HK-2 (cell line): ENCODE measurements at regions not wholly inside any gene's neighbourhood (a gene's known extent, or its start where the extent isn't known, plus 50 kb on each side); places are given as distances from the start of the nearest gene placed in this dataset.
A peak's percentile ranks its signal among the peaks of the same experiment; 100 is the strongest.
"Not testable (repeated sequence)": the region's sequence is repeated elsewhere in the genome, so short reads cannot be mapped to it uniquely, and the experiment has no call there.

ENCODE experiments used
- DNase-seq: peaks from one replicate; pipeline ENCODE4 v3.0.0-alpha.2; 2018; ENCODE audit not compliant: unreplicated experiment

- DNase-seq: no peak
Measured at GRCh38 chr10:83983578-83984255, 155.6 kb upstream of the GHITM start.

DNA sequence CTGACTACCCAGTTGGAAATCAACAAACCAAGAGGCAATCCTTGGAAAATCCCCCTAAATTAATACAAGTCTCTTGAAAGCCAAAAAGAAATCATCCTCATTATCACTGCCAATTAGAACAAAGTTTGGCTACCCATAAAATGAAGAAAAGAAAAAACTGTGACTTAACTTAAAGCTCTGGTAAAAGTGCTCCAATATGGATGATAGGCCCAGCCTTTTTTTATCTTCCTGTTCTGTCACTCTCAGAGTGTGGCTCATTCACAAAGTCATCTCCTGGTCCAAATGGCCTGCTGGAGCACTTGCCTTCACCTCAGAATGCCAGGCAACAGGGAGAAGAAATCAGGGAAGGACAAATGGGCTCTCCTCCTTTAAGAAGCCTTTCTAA is 155.1 kb upstream of the GHITM start:
- DNase-seq: no peak

DNA sequence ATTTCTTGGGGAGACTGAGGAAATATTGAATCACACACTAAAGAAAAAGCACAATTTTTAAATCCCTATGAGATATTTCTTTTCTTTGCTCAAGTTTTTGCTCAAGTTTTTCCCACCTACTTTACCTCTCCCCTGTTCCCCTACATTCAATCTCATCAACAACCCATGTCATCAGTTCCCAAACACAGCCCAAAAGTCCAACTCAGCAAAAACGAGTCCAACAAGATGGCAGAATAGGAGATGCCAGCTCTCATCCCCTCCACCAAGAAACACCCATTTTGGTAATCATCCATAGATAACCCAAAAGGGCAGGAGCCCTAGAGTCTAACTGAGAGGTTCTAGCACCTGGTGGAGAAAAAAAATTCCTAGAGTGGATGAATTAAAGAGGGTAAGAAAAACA is 152.5 kb upstream of the GHITM start:
- no peak for DNase-seq

DNA sequence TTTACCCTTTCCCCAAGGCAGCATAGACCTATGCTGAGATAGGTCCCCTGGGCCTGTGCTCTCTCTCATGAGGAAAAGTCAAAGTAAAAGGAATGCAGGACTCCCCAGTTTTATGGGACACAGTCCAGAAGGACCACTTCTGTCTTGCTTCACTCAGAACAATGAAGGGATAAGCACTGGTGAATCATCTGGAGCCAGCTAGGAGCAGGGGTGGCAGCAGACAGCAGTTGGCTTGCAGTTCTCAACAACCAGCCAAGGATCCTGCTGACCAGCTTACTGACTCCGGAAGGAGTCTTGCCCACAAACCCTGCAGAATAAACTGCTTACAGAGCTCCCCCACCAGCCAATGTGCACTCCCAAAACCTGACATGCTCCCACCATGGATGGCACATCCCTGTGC is 152.1 kb upstream of the GHITM start:
- no peak for DNase-seq

- no peak for DNase-seq
Measured at GRCh38 chr10:83988435-83988834, 150.9 kb upstream of the GHITM start.

DNA sequence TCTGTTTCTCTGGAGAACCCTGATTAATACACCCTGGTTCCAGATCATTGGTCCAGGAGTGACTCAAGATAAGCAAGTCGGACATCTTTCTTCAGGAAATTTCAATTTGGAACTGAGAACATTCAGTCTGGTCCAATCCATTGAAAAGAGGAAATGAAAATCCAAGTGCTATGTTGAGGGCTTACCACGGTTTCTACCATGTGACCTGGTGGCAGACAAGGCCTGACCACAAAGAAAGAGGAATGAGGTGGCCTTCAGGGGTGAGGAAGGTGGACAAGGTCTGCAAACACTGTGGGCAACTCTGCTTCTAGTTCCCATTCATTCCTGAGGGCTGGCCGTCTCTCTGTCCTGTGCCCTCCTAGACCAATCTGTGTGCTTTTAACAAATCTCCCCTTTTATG is 149.2 kb upstream of the GHITM start:
- no peak for DNase-seq

DNA sequence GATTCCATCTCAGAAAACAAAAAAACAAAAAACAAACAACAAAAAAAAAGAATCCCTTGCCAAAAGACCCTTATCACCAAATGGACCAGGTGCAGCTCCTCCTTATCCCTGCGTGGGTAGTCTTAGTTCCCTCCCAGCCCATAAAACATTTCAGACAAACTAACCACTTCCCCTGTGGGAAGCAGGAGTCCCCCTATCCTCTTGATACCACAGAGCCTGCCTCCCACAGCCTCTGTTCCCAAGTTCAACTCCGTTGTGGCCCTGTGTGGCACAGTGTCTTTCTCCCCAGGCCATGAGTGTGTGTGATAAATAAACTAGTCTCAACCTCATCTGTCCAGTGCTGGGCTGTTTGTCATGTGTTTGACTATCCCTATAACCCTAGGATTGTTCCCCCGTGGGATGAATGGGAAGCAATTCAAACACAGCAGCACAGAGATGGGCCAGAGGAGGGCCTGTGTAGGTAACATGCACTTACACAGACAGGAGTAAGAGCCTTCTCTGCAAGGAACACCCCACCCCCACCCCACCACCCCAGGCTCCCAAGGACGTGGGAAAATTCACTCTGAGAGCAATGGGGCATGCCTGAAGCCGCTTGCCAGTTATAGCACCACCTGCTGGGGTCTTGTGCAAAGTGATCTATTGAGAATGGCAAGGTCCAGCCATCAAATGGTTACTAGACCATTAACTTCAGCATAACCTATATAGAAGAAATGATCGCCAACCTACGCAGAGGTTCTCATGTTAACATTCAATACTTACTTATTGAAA is 147.1 kb upstream of the GHITM start:
- peak; percentile 26 for DNase-seq

GRCh38 chr10:83994325-83994724 is 145.0 kb upstream of the GHITM start:
- DNase-seq: no peak

DNA sequence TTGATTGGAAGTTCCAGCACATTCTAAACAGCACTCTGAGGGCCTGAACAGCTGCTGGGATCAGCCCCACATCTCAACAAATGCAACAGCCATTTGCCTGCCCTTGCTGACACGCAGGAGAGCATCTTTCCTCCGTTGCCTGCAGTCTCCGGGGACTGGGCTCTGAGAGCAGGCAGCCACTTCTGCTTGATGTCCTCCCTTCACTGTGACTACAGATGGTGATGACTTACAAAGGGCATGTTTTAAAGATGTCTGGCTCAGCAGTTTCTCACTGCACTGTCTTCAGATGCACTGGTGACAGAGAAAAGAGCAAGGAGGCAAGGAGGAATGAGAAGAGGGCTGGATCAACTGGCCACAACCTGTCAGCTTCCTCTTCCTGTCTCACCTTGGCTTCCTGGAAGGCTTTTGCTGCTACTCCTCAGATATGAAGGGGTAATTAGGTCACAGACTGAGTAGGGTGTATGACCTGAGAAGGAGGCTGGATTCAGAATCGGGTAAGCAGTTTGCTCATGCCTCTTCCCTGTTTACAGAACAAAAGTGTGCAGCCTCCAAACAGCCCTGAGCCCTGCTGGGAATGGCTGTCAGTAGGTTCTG is 143.5 kb upstream of the GHITM start:
- no peak for DNase-seq

DNA sequence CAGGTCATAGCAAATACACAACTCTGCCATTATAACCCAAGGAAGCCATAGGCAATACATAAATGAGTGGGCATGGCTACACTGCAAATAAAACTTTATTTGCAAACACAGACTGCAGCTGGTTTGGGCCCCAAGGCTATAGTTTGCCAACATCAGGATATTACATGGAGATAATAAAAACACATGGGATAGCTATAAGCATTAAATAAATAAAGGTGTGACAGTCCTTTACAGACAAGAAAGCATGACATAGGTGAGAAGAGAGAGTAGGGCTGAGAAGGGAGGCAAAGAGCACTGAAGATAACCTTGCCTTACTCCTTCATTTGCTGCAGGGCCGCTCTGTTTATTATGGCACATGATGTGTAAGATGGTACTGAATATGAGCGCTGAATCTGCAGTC is 135.1 kb upstream of the GHITM start:
- DNase-seq: no peak

- no peak for DNase-seq
Measured at GRCh38 chr10:84005403-84005802, 133.9 kb upstream of the GHITM start.

DNA sequence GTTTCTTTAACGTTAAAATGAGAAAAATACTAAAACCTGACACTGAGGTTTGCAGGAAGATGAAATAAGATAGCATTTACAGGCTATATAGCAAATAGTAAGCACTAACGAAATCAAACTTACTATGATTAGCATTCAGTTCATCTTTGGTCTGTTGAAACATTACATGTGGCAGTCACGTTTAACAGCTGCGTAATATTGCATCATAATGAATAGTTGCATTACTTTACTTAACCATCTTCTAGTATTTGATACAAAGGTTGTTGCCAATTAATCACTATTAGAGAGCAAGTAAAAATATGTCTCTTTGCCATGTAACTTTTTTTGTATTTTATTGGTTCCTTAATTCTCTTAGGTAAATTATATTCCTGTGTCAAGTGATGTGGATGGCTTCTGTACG is 131.8 kb upstream of the GHITM start:
- no peak for DNase-seq

GRCh38 chr10:84008878-84009277 is 130.4 kb upstream of the GHITM start:
- peak; percentile 13 for DNase-seq

DNA sequence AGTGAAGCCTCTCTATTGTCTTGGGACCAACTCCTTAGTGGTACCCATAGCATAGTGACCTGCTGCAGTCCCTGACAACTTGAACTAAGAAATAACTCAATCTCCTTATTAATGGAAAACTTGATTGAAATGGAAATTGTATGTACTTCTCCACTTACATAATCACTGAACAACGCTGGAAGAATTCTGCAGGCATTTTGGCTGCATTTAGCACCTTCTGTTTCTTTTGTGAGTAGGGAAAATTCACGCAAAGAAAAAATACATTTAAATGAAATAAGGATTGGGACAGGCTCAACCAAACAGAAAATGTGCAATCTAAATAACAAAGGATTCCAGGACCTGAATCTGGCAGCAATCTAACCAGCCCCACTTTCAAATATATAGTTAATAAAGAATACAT is 126.9 kb upstream of the GHITM start:
- no peak for DNase-seq

DNA sequence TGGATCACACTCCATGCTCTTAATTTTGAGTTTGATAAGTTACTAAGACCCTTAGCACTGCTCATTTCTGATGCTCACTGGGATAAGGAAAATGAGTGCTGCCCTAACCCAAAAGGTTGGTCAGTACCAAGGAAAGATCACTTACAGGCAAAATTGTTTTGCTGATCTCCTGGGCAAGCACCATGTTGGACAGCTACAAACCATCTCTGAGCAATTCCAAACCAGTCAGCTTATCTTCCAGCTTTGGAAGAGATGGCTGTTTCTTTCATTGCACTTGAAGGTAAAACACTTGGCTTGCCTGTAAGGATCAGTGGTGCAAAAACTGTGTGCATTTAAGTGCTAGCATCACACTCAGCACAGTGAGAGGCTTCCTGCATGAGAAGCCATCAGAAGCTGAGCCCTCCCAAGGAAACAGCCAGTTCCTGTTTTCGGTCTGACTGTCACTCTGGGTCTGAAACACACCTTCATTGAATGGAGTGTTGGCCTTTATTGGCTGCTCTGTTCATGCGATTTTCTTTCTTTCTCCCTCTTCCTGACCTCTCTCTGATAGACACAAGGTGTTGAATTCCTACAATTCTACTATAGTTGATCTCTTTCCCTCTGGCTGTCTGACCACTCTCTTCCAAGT is 126.4 kb upstream of the GHITM start:
- DNase-seq: no peak

- no peak for DNase-seq
Measured at GRCh38 chr10:84015877-84016595, 123.3 kb upstream of the GHITM start.

DNA sequence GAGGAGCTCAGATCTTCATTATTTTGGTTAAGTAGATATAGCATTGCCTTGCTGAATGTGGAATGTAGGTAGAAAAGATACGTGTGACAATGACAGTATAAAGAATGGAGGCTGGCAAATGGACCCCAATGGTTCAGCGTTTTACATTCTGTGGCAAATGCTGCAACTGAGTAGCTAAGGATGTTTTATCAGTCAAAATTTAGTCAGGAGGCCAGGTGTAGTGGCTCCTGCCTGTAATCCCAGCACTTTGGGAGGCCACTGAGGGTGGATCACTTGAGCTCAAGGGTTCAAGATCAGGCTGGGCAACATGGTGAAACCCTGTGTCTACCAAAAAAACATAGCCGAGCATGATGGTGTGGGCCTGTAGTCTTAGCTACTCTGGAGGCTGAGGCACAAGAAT is 120.5 kb upstream of the GHITM start:
- no peak for DNase-seq

- DNase-seq: not testable (repeated sequence)
Measured at GRCh38 chr10:84019854-84020458, 119.4 kb upstream of the GHITM start.

DNA sequence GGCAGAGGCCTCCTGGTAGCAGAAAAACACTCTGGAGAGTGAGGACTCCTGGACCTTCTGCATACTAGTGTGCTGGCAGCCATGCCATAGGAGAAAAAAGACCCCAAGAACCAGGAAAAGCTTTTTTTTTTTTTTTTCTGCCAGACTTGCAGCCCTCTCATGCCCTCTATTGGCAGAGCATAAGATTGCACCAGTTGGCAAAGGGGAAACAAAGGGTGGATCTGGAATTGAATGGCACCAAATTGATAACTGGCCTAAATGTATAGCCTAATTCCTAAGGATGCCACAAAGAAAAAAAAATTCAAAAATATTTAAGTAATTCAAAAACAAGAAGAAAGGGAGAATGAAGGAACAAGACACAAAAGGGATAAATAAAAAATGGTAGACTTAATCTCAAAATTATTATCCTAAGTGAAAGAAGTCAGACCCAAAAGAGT is 112.5 kb upstream of the GHITM start:
- DNase-seq: peak; percentile 10

- no peak for DNase-seq
Measured at GRCh38 chr10:84029840-84030239, 109.5 kb upstream of the GHITM start.

- DNase-seq: no peak
Measured at GRCh38 chr10:84038035-84038434, 101.3 kb upstream of the GHITM start.

GRCh38 chr10:84039957-84040356 is 99.4 kb upstream of the GHITM start:
- DNase-seq: no peak
